ENCODE measurements at regions not wholly inside any gene's neighbourhood (a gene's known extent, or its start where the extent isn't known, plus 50 kb on each side); places are given as distances from the start of the nearest gene placed in this dataset.
A peak's percentile ranks its signal among the peaks of the same experiment; 100 is the strongest.

DNA sequence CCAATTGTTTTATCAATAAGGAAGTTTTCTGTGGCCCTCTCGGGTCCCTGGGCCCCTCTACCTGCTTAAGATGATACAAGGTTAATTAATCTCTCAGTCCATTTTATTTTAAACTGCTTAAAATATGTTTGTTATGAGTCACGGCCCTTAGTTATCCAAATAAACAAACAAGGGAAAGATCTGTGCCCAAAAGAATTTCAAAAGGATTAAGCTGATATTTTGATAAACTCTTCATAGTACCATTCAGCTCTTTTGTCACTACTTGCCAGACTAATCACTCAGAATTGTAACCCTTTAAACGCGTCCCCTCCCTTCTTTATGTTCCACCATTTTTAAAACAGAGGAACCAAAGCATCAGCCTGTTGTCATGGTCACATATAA is 144.7 kb upstream of the STK17B start:
- no peak for DNase-seq (ENCODE audit: low read depth)

DNA sequence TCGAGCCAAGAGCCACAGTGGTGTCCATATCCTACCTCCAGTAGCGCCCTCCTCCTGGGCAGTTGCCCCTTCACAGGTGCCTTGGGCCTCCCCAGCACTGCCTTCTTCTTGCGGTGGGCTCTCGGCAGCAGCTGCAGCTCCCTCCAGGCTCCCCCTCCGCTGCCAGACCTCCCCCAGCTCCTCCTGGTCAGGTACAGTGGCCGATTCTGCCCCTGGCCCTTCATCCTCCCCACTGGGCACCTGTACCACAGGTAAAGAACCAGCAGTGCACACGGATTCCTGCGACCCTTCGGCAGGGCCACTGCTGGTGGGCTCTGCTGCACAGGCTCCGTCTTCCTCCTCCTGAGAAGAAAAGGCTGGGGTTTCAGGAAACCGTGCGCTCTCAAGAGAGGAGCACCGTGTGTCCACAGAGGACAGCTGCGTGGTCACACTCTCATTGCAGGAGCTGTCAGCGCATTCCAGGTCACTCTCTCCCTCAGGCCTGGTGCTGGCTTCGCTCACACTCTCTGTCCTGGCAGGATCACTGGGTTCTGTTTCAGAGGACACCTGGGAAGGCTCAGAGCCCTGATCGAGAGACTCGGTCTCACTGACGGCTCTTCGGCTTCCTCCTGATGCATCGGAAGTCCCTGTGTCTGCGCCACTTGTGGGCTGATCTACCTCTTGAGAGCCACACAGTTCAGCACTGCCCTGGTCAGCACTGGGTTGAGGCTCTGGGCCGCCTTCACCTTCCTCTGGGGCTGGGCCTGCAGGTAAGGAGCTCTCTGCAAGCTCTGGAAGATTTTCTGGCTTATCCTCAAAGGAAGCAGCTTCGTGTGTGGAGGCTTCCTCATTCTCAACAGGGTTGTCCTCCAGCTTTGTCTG is 147.4 kb upstream of the STK17B start:
- no peak for DNase-seq (ENCODE audit: low read depth)

DNA sequence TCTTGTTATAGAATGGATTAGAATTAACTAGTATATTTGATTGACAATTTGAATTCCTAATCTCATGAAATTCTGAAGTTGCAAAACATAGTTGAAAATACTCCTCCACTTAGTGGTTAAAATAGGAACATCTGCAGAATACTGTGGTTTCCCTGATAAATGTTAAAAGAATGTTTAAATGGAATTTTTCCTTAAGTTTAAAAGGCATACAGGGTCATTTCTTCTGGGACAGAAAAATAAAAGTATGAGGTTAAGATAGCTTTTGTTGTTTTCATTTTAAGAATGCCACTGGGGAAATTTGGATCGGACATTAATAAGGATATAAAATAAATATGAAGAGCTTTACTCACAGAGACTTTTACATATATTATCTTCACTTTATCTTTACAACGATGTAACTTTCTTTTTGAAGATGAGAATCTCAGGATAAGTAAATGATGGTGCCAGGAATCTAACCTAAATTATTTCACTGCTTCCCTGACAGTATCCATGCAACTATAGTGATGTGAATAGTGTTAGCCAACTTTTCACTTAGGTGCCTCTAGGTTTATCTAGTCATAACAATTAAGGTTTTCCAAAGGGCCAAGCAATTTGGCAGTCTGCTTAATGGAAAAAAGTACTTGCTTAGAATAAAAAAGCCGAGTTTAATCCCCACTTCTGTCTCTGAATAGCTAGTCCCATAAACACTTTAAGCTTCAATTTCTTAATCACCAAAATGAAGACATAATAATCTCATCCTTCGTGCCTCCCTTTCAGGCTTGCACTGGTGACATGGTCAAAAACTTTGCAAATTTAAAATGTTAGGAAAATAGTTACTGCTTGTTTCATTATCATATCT is 151.8 kb upstream of the STK17B start:
- DNase-seq (ENCODE audit: low read depth) = no peak

DNA sequence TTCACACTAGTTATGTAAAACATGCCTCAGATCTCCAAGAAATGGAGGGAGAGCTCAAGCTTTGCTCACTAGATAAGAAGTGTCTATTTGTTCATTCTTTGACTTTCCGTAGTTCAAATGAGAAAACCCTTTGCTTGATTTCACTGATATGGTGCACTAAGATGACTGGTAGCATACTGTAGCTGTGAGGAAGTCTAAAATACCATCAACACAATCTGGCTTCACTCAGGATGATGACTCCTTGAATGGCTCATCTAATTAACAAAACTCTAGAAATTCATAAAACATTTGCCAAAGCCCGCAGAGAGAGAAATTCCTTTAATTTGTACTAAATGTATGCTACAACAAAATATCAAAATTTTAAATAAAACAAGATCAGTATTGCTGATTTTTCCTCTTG is 152.8 kb upstream of the STK17B start:
- no peak for DNase-seq (ENCODE audit: low read depth)

DNA sequence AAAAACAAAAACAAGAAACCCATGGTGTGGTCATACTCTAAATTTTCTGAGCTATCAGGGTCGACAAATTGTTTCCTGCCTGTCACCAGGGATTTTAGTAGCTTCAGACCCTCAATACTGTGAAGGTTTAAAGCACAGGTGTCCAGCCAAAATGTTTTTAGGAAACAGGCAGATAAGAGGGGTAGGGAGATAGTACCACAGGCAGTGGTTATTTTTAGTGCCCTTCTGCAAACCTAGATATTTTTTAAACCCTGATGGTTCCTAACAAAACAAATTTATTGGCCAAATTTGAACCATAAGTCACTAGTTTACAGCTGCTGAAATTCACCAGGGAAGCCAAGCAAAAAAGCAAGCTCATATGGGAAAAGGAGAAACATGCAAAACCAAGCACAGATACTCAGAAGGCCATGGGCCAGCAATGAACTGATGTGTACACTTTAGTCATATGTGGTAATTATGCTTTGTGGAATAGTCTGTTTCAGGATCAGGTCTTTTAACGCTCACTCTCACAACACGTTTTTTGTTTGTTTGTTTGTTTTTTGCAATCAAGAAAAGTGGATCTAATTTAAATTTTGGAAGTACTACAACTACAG is 156.8 kb upstream of the STK17B start:
- DNase-seq (ENCODE audit: low read depth) = no peak

DNA sequence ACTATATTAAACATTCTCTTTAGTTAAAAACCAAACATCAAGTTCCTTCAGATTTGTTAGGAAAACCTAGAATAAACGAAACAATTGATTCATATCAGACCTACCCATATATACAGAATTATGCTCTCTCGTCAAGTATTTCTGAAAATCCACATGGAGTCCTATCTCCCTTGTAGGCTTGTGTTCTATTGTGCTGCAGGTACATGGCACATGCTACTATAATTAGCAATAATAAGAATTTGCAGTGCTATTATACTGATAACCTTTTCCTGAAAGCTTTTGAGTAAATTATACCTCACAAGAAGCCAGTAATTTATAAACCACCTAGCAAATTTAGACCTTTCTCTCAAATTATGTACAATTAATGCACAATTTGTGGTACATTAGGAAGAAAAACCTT is 158.6 kb upstream of the STK17B start:
- DNase-seq (ENCODE audit: low read depth) = no peak

DNA sequence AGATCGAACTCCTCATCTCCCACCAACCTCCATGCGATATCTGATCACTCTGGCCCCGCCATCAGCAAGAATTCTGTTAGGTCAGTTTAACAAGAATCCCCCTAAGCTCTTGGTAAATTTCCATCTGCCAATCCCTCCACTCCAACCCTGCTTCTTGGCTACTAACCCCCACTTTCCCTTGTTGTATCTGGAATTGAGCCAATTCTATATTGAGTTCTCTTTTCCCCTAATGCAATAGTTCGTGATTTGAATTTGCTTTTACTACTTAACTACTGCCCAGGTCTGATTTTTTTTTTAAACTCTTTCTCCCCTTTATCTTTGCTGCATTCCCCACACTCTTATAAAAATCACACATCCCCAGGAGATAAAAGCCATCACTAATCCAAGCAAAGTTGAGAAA is 159.3 kb upstream of the STK17B start:
- no peak for DNase-seq (ENCODE audit: low read depth)

DNA sequence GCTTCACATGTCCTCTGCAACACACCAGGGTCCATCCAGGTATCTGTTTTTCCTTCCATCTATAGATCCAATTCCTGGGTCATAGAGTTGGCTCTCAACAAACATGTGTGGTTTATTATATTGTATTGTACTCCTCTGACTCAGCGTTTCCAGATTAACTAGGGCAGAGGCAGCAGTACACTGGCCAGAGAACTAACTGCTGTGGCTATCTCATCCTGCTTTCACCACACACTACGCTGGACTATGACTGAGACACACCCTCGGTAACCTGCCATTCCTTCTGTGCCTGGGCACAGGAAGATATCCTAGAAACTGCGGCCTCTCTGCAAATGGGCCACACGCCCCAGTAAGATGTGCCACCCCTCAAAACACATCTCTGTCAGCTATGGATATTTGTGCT is 159.8 kb upstream of the STK17B start:
- peak; percentile 71 for DNase-seq (ENCODE audit: low read depth)

DNA sequence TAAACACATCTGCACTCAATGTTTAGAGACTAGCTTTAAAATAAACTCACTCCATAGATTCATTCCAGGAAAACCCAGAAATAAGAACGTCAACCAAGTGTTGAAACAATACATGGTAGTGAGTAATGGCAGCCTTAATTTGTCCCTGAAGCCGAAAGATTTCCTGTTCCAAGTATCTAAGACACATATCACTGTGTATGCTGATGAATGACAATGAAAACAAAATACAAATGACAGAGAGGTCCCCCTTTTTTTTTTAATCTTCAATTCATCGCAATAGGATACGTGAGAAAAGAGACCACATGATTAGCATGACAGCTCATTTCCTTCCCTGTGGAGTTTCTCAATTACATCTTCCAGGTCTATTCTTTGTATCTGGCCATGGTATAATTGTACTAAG is 160.5 kb upstream of the STK17B start:
- no peak for DNase-seq (ENCODE audit: low read depth)

DNA sequence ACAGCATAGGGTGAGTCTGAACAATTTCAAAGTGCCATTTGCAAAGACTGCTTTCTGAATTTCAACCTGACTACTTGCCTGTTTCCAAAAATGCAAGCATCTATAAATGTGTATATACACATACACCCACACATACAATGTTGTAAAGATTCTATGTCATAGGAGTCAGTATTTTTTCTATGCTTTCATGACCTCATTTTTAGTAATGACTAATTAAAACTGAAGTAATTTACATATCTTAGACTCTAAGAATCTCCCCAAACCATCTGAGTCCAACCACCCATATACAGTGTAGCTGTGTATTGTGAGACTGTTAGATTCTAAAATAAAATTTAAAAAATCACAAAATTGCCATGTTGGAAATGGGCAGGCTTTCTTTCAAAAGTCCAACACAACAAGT is 162.0 kb upstream of the STK17B start:
- no peak for DNase-seq (ENCODE audit: low read depth)

DNA sequence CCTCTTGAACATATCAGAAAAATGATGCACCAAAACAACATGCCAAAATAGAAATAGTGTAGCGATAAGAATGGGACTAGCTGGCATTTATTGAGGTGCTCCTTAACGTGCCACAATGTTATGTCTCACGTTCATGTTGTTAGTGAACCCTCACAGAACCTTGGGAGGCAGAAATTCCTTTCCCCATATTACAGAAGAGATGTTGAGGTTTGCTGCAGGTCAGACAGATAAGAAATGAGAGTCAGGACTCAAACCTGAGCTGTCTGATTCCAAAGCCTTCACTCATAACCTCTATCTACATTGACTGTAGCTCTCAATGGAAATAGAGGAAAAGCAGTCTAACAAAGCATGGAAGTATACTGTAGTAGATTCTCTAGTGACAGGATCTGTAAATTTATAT is 163.3 kb upstream of the STK17B start:
- DNase-seq (ENCODE audit: low read depth) = no peak

DNA sequence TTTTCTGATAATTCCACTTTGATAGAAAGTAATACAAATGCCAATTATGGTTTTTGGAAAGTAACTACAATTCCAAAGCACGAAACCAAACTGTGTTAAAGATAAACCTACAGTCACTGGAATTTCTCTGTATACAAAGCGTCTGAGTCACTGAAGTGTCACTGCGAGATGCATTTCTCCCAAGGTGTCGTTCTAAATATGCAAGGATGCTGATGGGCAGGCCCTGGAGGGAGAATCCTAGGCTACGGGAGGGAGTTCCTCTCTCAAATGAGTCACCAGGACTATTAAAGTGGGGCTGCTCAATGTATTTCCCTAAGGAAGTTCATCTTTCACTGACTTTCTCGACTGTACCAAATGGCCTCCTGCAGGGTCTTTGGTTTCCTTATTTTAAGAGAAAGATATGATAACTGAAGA is 163.8 kb upstream of the STK17B start:
- no peak for DNase-seq (ENCODE audit: low read depth)

DNA sequence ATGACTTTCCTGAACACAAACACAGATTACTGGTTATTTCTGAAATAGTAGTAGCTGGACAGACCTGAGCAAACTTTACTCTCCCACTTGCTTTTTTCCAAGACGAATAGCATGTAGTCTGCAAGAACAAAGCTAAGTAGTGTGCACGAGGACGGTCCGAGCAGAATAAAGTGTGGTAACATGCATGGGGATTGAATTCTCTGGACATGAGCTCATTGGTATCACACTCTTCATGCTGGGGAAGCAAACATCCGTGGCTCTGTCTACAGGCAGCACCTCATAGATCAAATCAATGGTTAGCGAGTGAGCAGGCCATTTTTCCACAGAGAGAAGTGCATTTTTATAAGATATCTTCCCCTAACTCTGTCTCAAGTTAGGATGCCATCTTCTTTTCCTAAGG is 164.8 kb upstream of the STK17B start:
- no peak for DNase-seq (ENCODE audit: low read depth)

DNA sequence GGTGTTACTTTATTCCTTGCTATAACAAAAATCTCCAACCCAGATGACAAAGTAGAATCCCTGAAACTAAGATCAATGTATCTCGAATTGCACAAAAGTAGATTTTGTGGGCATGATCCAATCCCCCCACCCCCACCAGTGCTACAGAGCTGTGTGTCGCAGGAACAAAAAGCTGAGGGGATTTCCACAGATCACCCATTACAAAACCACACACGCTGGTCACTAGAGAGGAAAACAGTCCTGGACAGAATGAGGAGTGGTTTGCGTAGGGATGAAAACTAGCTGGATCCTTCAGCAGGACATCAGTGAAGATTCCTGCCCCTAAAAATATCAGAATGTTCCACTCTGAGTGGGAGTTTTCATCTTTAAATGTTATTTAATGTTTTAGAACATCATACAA is 165.3 kb upstream of the STK17B start:
- no peak for DNase-seq (ENCODE audit: low read depth)

DNA sequence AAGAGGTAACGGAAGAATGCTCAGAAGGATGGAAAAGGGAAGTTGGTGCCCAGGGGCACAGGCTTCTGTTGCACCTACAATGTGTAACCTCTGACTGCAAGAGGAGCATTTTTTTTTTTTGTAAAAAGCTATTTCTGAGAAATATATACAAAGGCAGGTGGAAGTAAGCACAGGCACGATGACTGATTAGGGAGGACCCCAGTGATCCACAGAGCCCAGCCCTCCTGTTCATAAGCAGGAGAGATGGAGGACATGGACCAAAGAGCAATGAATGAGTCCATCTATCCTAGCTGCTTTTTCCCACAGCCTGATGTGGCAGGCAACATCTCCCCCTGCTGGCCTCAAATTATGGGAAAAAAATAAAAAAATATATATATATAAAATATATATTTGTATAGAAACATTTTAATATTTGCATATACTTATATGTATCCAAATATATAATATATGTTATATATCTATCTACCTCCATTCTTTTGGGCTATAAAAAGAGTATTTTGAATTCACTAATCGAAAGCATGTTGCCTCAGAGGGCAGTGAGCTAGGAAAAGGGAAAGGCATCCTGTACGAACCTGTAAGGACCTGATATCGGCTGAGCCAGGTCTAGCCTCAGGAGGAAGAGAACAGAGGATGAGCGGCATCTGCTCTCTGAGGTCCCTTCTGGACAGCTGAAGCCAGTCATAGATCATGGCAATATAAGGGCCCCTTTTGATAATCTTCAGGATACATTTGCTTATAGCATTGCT is 166.0 kb upstream of the STK17B start:
- no peak for DNase-seq (ENCODE audit: low read depth)

DNA sequence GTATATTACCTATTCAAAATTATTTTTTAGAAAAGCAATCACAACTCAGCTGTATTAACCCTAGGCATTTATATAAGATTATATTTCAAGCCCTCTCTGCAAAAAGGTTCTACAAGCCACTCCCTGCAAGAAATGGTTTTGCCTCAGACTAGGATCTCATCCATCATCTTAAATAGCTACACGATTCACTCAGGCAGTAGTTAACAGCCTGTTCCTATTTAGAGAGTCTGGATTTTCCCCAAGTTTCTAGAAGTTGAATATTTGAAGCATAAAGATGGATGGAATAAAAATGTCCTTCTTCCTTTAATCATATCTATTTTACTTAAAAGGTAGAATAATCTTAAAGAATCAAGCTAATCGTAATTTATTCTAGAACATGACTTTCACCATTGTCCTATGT is 167.1 kb upstream of the STK17B start:
- no peak for DNase-seq (ENCODE audit: low read depth)

DNA sequence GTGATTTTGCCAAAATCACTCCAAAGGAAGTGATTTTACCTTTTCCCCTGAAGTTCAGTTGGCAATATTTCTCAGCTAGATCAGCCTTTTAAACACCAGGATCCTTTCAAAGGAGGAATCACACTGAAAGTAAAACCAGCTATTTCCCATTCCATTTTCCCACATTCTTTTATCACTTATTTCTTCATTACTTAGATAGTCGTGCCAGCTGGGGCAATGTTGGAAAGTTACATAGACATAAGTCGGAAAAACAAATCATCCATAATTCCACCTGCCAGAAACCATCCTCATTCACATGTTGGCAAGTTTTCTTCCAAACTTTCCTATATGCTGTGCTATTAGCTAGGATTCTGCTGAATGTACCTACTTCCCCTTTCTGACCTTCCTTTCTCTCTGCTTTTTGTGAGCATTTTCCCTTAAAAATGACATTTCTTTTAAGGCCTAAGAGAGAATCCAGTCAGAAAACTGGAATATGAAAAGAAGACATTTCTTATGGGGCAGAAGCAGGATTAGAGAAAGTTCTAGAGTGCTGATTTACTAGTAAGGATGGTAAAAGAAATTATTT is 170.0 kb upstream of the STK17B start:
- DNase-seq (ENCODE audit: low read depth) = no peak

DNA sequence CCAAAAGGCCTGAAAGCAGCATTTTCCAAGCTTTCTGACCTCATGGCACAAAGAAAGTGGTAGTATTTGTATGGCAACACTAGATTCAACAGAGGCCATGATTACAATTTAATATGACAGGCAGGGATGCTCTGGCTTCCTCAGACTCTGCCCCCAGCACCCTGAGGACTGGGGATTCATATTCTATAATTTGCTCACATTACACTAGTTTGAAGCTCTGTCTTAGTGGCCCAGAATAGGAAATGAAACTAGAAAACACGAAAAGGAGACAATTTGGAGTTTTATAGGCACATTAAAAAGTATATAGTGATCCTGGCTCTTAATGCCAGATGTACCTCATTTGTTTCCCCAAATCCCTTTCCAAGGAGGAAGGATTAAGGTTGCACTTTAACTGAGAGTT is 173.0 kb upstream of the STK17B start:
- no peak for DNase-seq (ENCODE audit: low read depth)

DNA sequence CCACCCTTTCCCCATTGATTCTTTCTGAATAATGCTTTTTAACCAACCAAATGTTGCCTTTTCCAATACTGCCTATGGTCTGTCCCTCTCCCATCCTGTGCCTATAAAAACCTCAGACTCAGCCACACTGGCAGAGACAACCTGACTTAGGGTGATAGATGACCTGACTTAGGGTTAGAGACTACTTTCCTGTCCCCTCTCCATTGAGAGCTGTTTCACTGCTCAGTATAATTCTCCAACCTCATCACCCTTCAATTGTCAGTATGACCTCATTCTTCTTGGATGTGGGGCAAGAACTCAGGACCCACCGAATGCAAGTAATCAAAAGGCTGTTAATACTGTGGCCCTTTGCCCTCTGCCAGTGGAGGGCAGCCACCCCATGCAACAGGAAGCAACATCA is 182.3 kb upstream of the STK17B start:
- no peak for DNase-seq (ENCODE audit: low read depth)

DNA sequence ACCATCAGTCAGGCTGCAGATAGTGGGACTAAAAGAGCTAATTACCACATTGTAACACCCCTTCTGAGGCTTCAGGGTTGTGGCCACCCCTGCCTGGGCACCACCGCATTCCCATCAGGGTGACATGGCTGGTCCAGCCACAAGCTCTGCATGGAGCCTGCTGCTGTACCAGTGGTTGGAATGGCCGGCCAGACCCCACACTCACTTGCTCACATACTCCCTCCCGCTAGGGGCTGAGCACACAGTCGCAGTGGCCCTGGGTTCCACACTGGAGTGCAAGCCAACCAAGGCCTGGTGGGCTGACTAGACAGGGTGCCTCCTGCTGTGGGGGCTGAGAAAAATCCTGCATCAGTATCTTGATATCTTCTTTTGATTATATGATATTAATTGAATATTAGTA is 182.8 kb upstream of the STK17B start:
- DNase-seq (ENCODE audit: low read depth) = no peak

DNA sequence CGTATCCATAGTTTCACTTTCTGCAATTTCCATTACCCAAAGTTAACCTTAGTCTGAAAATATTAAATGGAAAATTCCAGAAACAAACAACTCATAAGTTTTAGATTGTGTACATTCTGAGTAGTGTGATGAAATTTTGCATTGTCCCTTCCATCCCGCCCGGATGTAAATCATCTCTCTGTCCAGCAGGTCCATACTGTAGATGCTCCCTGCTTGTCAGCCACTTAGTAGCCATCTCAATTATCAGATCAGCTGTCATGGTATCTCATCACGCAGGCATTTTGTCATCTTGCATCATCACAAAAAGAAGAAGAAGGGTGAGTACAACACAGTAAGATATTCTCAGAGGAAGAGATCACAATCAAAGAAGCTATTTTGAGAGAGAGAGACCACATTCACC is 185.0 kb upstream of the STK17B start:
- DNase-seq (ENCODE audit: low read depth) = no peak

DNA sequence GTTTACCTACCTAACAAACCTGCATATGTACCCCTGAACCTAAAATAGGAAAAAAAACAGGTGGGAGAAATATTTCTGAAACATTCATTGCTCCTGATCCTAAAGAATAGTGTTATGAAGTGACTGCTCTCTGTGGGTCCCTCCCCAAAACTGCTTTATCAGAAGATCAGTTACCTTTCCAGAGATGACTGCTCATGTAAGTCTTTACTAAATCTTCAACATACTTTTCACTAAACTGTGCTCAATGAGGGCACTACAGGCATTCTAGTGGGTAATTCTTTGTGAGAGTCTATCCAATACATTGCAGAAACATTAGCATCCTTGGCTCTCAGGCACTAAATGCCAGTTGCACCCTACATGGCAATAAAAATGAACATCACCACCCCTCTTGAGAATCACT is 189.3 kb upstream of the STK17B start:
- DNase-seq (ENCODE audit: low read depth) = no peak

Measured in stromal cell of bone marrow (primary cell).